RPMI7951 (cell line): ENCODE measurements at regions not wholly inside any gene's neighbourhood (a gene's known extent, or its start where the extent isn't known, plus 50 kb on each side); places are given as distances from the start of the nearest gene placed in this dataset.

Source experiments
- DNase-seq: peaks from one replicate; pipeline ENCODE4 v3.0.0-alpha.2; 2012; ENCODE audit warnings: low read depth

- no peak for DNase-seq
Measured at GRCh38 chrX:98362630-98363029, 1478.9 kb downstream of the RPA4 start.

GRCh38 chrX:98371994-98372393 is 1488.3 kb downstream of the RPA4 start:
- no peak for DNase-seq

- peak; percentile 5 for DNase-seq
Measured at GRCh38 chrX:98379134-98379533, 1495.4 kb downstream of the RPA4 start.

- peak; percentile 62 for DNase-seq
Measured at GRCh38 chrX:98380106-98380505, 1496.4 kb downstream of the RPA4 start.

GRCh38 chrX:98380556-98380955 is 1496.8 kb downstream of the RPA4 start:
- no peak for DNase-seq

GRCh38 chrX:98398542-98398941 is 1514.8 kb downstream of the RPA4 start:
- DNase-seq, result no peak

- DNase-seq, result peak; percentile 0
Measured at GRCh38 chrX:98405376-98405775, 1521.7 kb downstream of the RPA4 start.

- DNase-seq, result no peak
Measured at GRCh38 chrX:98407584-98407983, 1523.9 kb downstream of the RPA4 start.

- DNase-seq, result no peak
Measured at GRCh38 chrX:98409867-98410266, 1526.2 kb downstream of the RPA4 start.

GRCh38 chrX:98412058-98412457 is 1528.3 kb downstream of the RPA4 start:
- no peak for DNase-seq

GRCh38 chrX:98422536-98422935 is 1538.8 kb downstream of the RPA4 start:
- no peak for DNase-seq

GRCh38 chrX:98432413-98432812 is 1548.7 kb downstream of the RPA4 start:
- DNase-seq, result no peak

- DNase-seq, result no peak
Measured at GRCh38 chrX:98448524-98448923, 1564.8 kb downstream of the RPA4 start.

GRCh38 chrX:98452456-98452855 is 1568.7 kb downstream of the RPA4 start:
- no peak for DNase-seq

- DNase-seq, result no peak
Measured at GRCh38 chrX:98459669-98460068, 1576.0 kb downstream of the RPA4 start.

GRCh38 chrX:98480606-98481005 is 1596.9 kb downstream of the RPA4 start:
- DNase-seq, result no peak

- no peak for DNase-seq
Measured at GRCh38 chrX:98481636-98482035, 1597.9 kb downstream of the RPA4 start.

- no peak for DNase-seq
Measured at GRCh38 chrX:98490670-98491069, 1607.0 kb downstream of the RPA4 start.

- DNase-seq, result no peak
Measured at GRCh38 chrX:98501426-98501825, 1617.7 kb downstream of the RPA4 start.

- no peak for DNase-seq
Measured at GRCh38 chrX:98506907-98507306, 1623.2 kb downstream of the RPA4 start.

- no peak for DNase-seq
Measured at GRCh38 chrX:98514032-98514431, 1630.3 kb downstream of the RPA4 start.

- no peak for DNase-seq
Measured at GRCh38 chrX:98516120-98516519, 1632.4 kb downstream of the RPA4 start.

- no peak for DNase-seq
Measured at GRCh38 chrX:98523026-98523425, 1639.3 kb downstream of the RPA4 start.

- no peak for DNase-seq
Measured at GRCh38 chrX:98523521-98523920, 1639.8 kb downstream of the RPA4 start.

GRCh38 chrX:98548519-98548918 is 1664.8 kb downstream of the RPA4 start:
- no peak for DNase-seq
